H9 (cell line): ENCODE measurements at regions not wholly inside any gene's neighbourhood (a gene's known extent, or its start where the extent isn't known, plus 50 kb on each side); places are given as distances from the start of the nearest gene placed in this dataset.

Experiments used
- DNase-seq: peaks from one replicate; pipeline ENCODE4 v3.0.0-alpha.2; 2017
- H2AFZ ChIP-seq: one replicate; pipeline ENCODE4 v1.6.1; 2013; ENCODE audit warnings: mild to moderate bottlenecking, low read length, control low read depth, moderate library complexity
- H2AK5ac ChIP-seq: 2 replicates; pipeline ENCODE4 v1.6.1; 2013; ENCODE audit warnings: low read length, control low read depth, mixed read lengths; ENCODE audit not compliant: insufficient read length
- H2BK120ac ChIP-seq: one replicate; pipeline ENCODE4 v1.6.1; 2013; ENCODE audit warnings: low read depth, mild to moderate bottlenecking, low read length, control low read depth, inconsistent platforms; ENCODE audit not compliant: poor library complexity, severe bottlenecking
- H2BK12ac ChIP-seq: 2 replicates; pipeline ENCODE4 v1.6.1; 2013; ENCODE audit warnings: low read length, control low read depth, mixed read lengths, low read depth; ENCODE audit not compliant: insufficient read length
- H2BK15ac ChIP-seq: 2 replicates; pipeline ENCODE4 v1.6.1; 2013; ENCODE audit warnings: low read depth, low read length, control low read depth
- H2BK20ac ChIP-seq: one replicate; pipeline ENCODE4 v1.6.1; 2013; ENCODE audit warnings: low read depth, mild to moderate bottlenecking, low read length, control low read depth, inconsistent platforms; ENCODE audit not compliant: poor library complexity, severe bottlenecking
- H2BK5ac ChIP-seq: 2 replicates; pipeline ENCODE4 v1.6.1; 2013; ENCODE audit warnings: low read length, control low read depth, mixed read lengths; ENCODE audit not compliant: insufficient read length
- H3K14ac ChIP-seq: 2 replicates; pipeline ENCODE4 v1.6.1; 2013; ENCODE audit warnings: low read length, control low read depth; ENCODE audit not compliant: insufficient read depth
- H3K18ac ChIP-seq: 2 replicates; pipeline ENCODE4 v1.6.1; 2013; ENCODE audit warnings: low read depth, mild to moderate bottlenecking, mixed read lengths, low read length, control low read depth; ENCODE audit not compliant: insufficient read length
- H3K23ac ChIP-seq: 2 replicates; pipeline ENCODE4 v1.6.1; 2013; ENCODE audit warnings: low read length, control low read depth, mixed read lengths, low read depth; ENCODE audit not compliant: insufficient read length
- H3K23me2 ChIP-seq: 2 replicates; pipeline ENCODE4 v1.6.1; 2013; ENCODE audit warnings: low read depth, mild to moderate bottlenecking, mixed read lengths, low read length, control low read depth; ENCODE audit not compliant: insufficient read length, poor library complexity, severe bottlenecking
- H3K27ac ChIP-seq: 2 replicates; pipeline ENCODE4 v1.5.1; 2013; ENCODE audit warnings: low read length, control low read depth, mixed read lengths, low read depth; ENCODE audit not compliant: insufficient read length
- H3K27me3 ChIP-seq: 2 replicates; pipeline ENCODE4 v1.6.1; 2013; ENCODE audit warnings: low read length, control low read depth, inconsistent platforms; ENCODE audit not compliant: insufficient read depth
- H3K4ac ChIP-seq: 2 replicates; pipeline ENCODE4 v1.6.1; 2013; ENCODE audit warnings: low read depth, mild to moderate bottlenecking, control low read depth, inconsistent platforms, low read length, moderate library complexity
- H3K4me1 ChIP-seq: 2 replicates; pipeline ENCODE4 v1.6.1; 2013; ENCODE audit warnings: low read length, control low read depth, inconsistent platforms; ENCODE audit not compliant: insufficient read depth
- H3K4me2 ChIP-seq: 2 replicates; pipeline ENCODE4 v1.6.1; 2013; ENCODE audit warnings: low read length, control low read depth, mixed read lengths; ENCODE audit not compliant: insufficient read length, insufficient read depth
- H3K56ac ChIP-seq: 2 replicates; pipeline ENCODE4 v1.6.1; 2013; ENCODE audit warnings: low read depth, mild to moderate bottlenecking, mixed read lengths, low read length, control low read depth; ENCODE audit not compliant: insufficient read length
- H3K79me1 ChIP-seq: 2 replicates; pipeline ENCODE4 v1.6.1; 2013; ENCODE audit warnings: low read depth, mild to moderate bottlenecking, moderate library complexity, low read length, control low read depth, inconsistent platforms; ENCODE audit not compliant: insufficient read depth, poor library complexity, severe bottlenecking
- H3K79me2 ChIP-seq: 2 replicates; pipeline ENCODE4 v1.6.1; 2013; ENCODE audit warnings: low read length, control low read depth, inconsistent platforms; ENCODE audit not compliant: insufficient read depth
- H3K9ac ChIP-seq: 2 replicates; pipeline ENCODE4 v1.6.1; 2013; ENCODE audit warnings: low read length, control low read depth, mixed read lengths; ENCODE audit not compliant: insufficient read length; ENCODE audit errors: extremely low read depth
- H3K9me3 ChIP-seq: one replicate; pipeline ENCODE4 v1.6.1; 2013; ENCODE audit warnings: low read depth, low read length, inconsistent platforms; ENCODE audit not compliant: control insufficient read depth
- H3T11ph ChIP-seq: one replicate; pipeline ENCODE4 v1.6.1; 2013; ENCODE audit warnings: mild to moderate bottlenecking, low read length, control low read depth, inconsistent platforms
- H4K20me1 ChIP-seq: one replicate; pipeline ENCODE4 v1.6.1; 2013; ENCODE audit not compliant: control insufficient read depth, insufficient read length, insufficient read depth
- H4K5ac ChIP-seq: 2 replicates; pipeline ENCODE4 v1.6.1; 2013; ENCODE audit warnings: low read depth, mild to moderate bottlenecking, mixed read lengths, low read length, control low read depth; ENCODE audit not compliant: insufficient read length
- H4K8ac ChIP-seq: replicated peaks from 2 replicates; pipeline ENCODE4 v1.6.1; 2013; ENCODE audit warnings: low read length, control low read depth, mixed read lengths, low read depth; ENCODE audit not compliant: insufficient read length
- H4K91ac ChIP-seq: 2 replicates; pipeline ENCODE4 v1.6.1; 2013; ENCODE audit warnings: low read depth, mild to moderate bottlenecking, moderate library complexity, mixed read lengths, low read length, control low read depth; ENCODE audit not compliant: insufficient read length
- H3K27ac Mint-ChIP-seq, 3 experiments: 2 replicates in 2 of 3; 3 replicates in 1 of 3; pipeline ENCODE4 v1.8.0; 2020 to 2021; ENCODE audit warnings: mixed read lengths in 3 of 3, mild to moderate bottlenecking in 1 of 3, moderate library complexity in 1 of 3
- H3K27me3 Mint-ChIP-seq: 2 replicates; pipeline ENCODE4 v1.8.0; 2021; ENCODE audit warnings: low read depth, mild to moderate bottlenecking, moderate library complexity, mixed read lengths
- H3K36me3 Mint-ChIP-seq, 3 experiments: 2 replicates in 2 of 3; 3 replicates in 1 of 3; pipeline ENCODE4 v1.8.0; 2020 to 2021; ENCODE audit warnings: low read depth in 3 of 3, mixed read lengths in 3 of 3; ENCODE audit not compliant: insufficient read depth in 1 of 3
- H3K4me1 Mint-ChIP-seq, 2 experiments: 2 replicates each; pipeline ENCODE4 v1.8.0; 2020; ENCODE audit warnings: mixed read lengths in 2 of 2
- H3K4me3 Mint-ChIP-seq, 2 experiments: 2 replicates in 1 of 2; 3 replicates in 1 of 2; pipeline ENCODE4 v1.8.0; 2020 to 2021; ENCODE audit warnings: mild to moderate bottlenecking in 2 of 2, mixed read lengths in 2 of 2, moderate library complexity in 1 of 2
- H3K9me3 Mint-ChIP-seq, 2 experiments: 2 replicates in 1 of 2; 3 replicates in 1 of 2; pipeline ENCODE4 v1.8.0; 2020; ENCODE audit warnings: mild to moderate bottlenecking in 2 of 2, mixed read lengths in 2 of 2, moderate library complexity in 1 of 2
- WGBS: extraction: QIAGEN DNeasy Blood & Tissue Kit; methylation state at CpG from one replicate; pipeline ENCODE4 v1.1.7; 2013; ENCODE audit warnings: missing lambda C conversion rate, low lambda C conversion rate, mixed read lengths; ENCODE audit not compliant: insufficient read length; ENCODE audit errors: extremely low coverage; 5-methylcytosine and 5-hydroxymethylcytosine counted together
- TF ChIP-seq, protein P1 (sequence below): fragments of 200-600 bp; sonication (generic); conservative IDR thresholded peaks from 3 replicates; pipeline ENCODE4 v1.8.0; 2021; ENCODE audit warnings: antibody characterized with exemption, mild to moderate bottlenecking

DNA sequence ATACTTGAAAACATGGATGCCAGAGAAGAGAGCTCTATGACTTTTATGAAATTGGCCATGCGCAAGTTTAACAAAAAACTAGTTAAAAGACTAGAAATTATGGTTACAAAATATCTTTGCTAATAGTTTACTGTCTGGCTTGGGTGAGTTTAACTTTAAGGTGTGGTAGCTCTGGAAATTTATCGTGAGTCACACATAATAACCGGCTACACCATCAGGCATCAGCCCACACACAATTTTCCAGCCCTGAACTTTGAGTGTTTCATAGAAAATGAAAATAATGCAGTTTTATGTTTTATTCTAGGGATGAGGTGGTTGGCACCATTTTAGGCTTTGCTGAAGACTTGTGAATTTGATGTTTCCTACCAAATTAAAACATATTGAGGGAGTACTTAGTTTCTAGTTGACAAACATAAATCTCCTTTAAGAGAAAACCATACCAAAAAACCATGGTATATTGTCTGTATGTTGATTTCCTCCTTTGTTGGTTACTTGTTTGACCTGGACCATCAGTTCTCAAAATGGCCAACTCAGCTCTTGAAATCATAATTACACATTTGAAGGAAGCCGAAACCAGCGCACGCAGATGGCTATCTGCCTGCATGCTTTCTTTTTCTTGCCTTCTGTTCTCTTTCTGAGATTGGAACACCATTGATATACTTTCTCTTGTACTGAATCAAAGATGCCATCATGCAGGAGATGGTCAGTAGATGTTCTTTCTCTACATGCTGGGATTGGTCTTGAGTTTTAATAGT is 125.1 kb downstream of the AKAP11 start:
- no peaks in the 10 kb centered on the region for H3K79me1 ChIP-seq
- Mint-ChIP-seq H3K27me3 (no peaks in the 10 kb centered on the region), H3K27ac (no peak overlapping the region), H3K36me3 (peaks cover 0 to 1% (median 0%) of the 10 kb centered on the region in 3 experiments; a peak in 2 of 7 replicates), H3K4me3 (no peak overlapping the region), H3K9me3 (no peaks in the 10 kb centered on the region; a peak in 1 of 5 replicates), H3K4me1 (peaks cover 11 to 12% of the 10 kb centered on the region in 2 experiments)
- H4K5ac ChIP-seq = no peak overlapping the region
- H2AFZ ChIP-seq = no peak overlapping the region
- no peak overlapping the region for H2BK20ac ChIP-seq
- H3K56ac ChIP-seq = no peak overlapping the region
- H3K9me3 ChIP-seq = no peaks in the 10 kb centered on the region
- no peaks in the 10 kb centered on the region for H3K27me3 ChIP-seq
- H3K4me1 ChIP-seq = no peaks in the 10 kb centered on the region
- no peaks in the 10 kb centered on the region for H3K79me2 ChIP-seq
- TF ChIP-seq, protein P1, sequence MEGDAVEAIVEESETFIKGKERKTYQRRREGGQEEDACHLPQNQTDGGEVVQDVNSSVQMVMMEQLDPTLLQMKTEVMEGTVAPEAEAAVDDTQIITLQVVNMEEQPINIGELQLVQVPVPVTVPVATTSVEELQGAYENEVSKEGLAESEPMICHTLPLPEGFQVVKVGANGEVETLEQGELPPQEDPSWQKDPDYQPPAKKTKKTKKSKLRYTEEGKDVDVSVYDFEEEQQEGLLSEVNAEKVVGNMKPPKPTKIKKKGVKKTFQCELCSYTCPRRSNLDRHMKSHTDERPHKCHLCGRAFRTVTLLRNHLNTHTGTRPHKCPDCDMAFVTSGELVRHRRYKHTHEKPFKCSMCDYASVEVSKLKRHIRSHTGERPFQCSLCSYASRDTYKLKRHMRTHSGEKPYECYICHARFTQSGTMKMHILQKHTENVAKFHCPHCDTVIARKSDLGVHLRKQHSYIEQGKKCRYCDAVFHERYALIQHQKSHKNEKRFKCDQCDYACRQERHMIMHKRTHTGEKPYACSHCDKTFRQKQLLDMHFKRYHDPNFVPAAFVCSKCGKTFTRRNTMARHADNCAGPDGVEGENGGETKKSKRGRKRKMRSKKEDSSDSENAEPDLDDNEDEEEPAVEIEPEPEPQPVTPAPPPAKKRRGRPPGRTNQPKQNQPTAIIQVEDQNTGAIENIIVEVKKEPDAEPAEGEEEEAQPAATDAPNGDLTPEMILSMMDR = no peak
- no peak overlapping the region for H3T11ph ChIP-seq
- no peak overlapping the region for H4K8ac ChIP-seq
- no peak overlapping the region for H3K23ac ChIP-seq
- no peak overlapping the region for H4K91ac ChIP-seq
- no peak overlapping the region for H3K14ac ChIP-seq
- no peak overlapping the region for H2BK12ac ChIP-seq
- H2BK15ac ChIP-seq = no peak overlapping the region
- WGBS = no CpG with 5 or more reads among the region's 6 CpGs
- H4K20me1 ChIP-seq = no peaks in the 10 kb centered on the region
- no peak overlapping the region for H3K4ac ChIP-seq
- no peak overlapping the region for H2AK5ac ChIP-seq
- H3K27ac ChIP-seq = no peak overlapping the region
- H2BK120ac ChIP-seq = no peak overlapping the region
- H2BK5ac ChIP-seq = no peak overlapping the region
- no peak overlapping the region for H3K4me2 ChIP-seq
- no peak overlapping the region for H3K18ac ChIP-seq
- H3K23me2 ChIP-seq = no peaks in the 10 kb centered on the region
- H3K9ac ChIP-seq = no peak overlapping the region
- no peak for DNase-seq
